ENCODE measurements at regions not wholly inside any gene's neighbourhood (a gene's known extent, or its start where the extent isn't known, plus 50 kb on each side); places are given as distances from the start of the nearest gene placed in this dataset.

GRCh38 chr7:41170466-41170865 lies 532.4 kb downstream of the INHBA start:
- TF ChIP-seq CREB1 (IDR thresholded peaks at IDR 0.05; ENCODE audit: low read depth) (no peak), YY1 (IDR thresholded peaks at IDR 0.05; ENCODE audit: low read depth) (no peak), REST (IDR thresholded peaks at IDR 0.05; ENCODE audit: low read depth) (no peak), FOXM1 (IDR thresholded peaks at IDR 0.05; ENCODE audit: borderline replicate concordance, low read depth) (no peak), TAF1 (IDR thresholded peaks at IDR 0.05; ENCODE audit: low read depth) (no peak), CEBPB (IDR thresholded peaks at IDR 0.05) (no peak), EP300 (IDR thresholded peaks at IDR 0.05; ENCODE audit: borderline replicate concordance) (no peak), RAD21 (IDR thresholded peaks at IDR 0.05; ENCODE audit: low read depth) (no peak), NFIC (IDR thresholded peaks at IDR 0.05) (no peak), MAX (IDR thresholded peaks at IDR 0.05) (no peak)

Measured in Ishikawa (cell line).